ENCODE measurements at regions not wholly inside any gene's neighbourhood (a gene's known extent, or its start where the extent isn't known, plus 50 kb on each side); places are given as distances from the start of the nearest gene placed in this dataset.
A peak's percentile ranks its signal among the peaks of the same experiment; 100 is the strongest.

DNA sequence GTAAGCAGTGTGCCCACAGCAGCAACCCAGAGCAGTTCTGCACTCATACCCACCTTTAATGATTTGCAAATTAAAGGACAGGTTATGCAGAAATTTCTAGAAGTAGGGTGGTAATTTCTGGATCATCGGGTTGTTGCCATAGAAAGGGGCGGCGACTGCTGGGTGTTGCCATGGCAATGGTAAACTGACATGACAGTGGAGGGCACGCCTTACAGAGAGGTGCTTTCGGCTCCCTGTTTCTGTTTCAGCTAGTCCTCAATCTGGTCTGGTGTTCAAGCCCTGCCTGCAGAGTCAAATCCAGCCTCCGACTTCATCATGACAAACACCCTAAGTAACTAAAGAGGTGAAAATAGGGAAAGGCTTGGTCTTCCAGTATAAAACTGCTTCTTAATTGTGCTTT, 667.7 kb downstream of the SOCS6 start:
- no peak for ATAC-seq
- Histone ChIP-seq H3K4me1 (no peaks in the 10 kb centered on the region), H3K27ac (no peak overlapping the region), H3K36me3 (replicated peaks in 1 of 2; ENCODE audit: insufficient read depth in 1 of 2, low read depth in 2 of 2) (no peaks in the 10 kb centered on the region), H3K27me3 (no peaks in the 10 kb centered on the region), H3K9me3 (no peaks in the 10 kb centered on the region), H3K4me3 (no peak overlapping the region)
- 73 to 78% methylated on average over 6 of the region's 6 CpGs for WGBS, 2 donors
- TF ChIP-seq, protein P1, sequence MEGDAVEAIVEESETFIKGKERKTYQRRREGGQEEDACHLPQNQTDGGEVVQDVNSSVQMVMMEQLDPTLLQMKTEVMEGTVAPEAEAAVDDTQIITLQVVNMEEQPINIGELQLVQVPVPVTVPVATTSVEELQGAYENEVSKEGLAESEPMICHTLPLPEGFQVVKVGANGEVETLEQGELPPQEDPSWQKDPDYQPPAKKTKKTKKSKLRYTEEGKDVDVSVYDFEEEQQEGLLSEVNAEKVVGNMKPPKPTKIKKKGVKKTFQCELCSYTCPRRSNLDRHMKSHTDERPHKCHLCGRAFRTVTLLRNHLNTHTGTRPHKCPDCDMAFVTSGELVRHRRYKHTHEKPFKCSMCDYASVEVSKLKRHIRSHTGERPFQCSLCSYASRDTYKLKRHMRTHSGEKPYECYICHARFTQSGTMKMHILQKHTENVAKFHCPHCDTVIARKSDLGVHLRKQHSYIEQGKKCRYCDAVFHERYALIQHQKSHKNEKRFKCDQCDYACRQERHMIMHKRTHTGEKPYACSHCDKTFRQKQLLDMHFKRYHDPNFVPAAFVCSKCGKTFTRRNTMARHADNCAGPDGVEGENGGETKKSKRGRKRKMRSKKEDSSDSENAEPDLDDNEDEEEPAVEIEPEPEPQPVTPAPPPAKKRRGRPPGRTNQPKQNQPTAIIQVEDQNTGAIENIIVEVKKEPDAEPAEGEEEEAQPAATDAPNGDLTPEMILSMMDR (IDR thresholded peaks at IDR 0.05), result no peak
- no peak for TF ChIP-seq POLR2A (IDR thresholded peaks at IDR 0.05)
- intact Hi-C loops (cut with DNase I), result no loop called here
- no peak for DNase-seq

DNA sequence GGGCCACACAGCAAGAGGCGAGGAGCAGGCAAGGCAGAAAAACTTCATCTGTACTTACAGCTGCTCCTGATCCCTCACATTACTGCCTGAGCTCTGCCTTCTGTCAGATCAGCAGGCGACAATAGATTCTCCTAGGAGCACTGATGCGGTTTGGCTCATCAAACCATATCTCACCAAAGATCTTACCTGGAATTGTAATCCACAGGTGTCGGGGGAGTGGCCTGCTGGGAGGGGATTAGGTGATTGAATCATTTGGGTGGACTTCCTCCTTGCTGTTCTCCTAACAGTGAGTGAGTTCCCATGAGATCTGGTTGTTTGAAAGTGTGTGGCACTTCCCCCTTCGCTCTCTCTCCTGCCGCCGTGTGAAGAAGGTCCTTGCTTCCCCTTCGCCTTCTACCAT, 647.3 kb downstream of the SOCS6 start:
- WGBS, 2 donors, result 66 to 70% methylated on average over 6 to 8 of the region's 8 CpGs
- no peak overlapping the region for H3K27ac ChIP-seq
- no peaks in the 10 kb centered on the region for H3K4me1 ChIP-seq
- H3K4me3 ChIP-seq, result no peak overlapping the region
- no peaks in the 10 kb centered on the region for H3K27me3 ChIP-seq
- ATAC-seq, result no peak
- intact Hi-C loops (cut with DNase I), result loop anchor here (10.0 kb wide), 1 partner anchor 1609 kb away; the partner anchor contains the start of gene CBLN2
- no peak for TF ChIP-seq POLR2A (IDR thresholded peaks at IDR 0.05)
- TF ChIP-seq, protein P1 (IDR thresholded peaks at IDR 0.05), result no peak
- H3K36me3 ChIP-seq (replicated peaks in 1 of 2; ENCODE audit: insufficient read depth in 1 of 2, low read depth in 2 of 2), result no peaks in the 10 kb centered on the region
- no peaks in the 10 kb centered on the region for H3K9me3 ChIP-seq
- DNase-seq, result no peak

DNA sequence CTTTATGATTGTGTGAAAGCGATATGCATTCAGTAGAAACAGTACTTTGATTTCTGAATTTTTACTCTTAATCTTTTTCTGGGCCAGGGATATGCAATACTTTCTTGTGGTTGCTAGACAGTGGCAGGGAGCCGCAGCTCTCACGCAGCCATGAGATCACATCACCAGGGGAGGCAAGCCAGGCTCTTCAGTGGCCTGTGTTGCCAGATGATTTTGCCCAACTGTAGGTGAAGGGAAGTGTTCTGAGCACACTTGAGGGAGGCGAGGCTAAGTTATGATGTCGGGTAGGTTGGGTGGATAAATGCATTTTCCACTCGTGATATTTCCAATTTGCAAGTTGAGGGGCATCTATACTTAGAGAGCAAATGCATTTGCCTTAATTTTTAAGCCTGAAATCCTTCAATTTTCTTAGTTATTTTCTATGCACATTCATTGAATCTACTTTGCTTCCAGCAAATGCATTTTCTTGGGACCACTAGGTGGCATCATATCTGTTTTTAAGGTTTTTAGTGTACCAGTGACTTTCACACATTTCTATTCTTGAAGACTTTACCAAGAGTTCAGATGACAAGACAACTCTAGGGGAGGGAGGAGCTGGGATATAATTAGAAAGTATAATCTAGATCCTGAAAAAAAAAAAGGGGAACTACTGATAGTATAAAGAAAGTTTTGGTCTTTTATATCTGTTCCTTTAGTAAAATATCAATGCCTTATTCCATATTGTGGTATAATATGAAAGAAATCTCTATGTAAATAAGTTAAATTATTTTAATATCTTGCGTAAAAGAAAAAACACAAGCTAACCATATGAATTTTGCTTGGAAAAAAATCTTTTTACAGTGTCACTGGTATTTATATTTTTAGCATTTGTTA, 643.3 kb downstream of the SOCS6 start:
- DNase-seq, result no peak
- ATAC-seq, result no peak

DNA sequence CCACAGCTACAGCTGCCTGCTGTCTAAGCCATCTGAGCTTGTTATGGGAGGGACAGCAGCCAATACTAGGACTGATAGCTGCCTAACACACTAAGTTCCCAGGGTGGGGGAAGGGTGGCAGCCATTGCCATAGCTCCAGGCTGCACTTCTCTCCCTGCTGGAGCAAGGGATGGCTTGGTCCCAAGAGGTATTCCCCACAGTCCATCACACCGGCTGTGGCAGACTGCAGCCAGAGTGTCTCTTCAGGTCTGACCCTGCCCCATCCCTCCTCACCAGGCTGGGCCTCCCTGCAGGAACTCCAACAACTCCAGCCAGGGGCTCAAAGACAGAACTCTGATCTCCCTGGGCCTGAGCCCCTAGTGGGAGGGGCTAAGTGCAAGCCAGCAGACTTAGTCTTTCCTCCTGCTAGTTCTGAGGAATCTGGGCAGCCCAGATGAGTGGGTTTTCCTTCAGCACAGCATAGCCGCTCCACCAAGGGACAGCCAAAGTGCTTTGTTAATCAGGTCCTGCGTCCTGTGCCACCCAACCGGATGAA, 632.1 kb downstream of the SOCS6 start:
- ATAC-seq (no peak), DNase-seq (no peak)
- intact Hi-C loops (cut with DNase I), result no loop called here
- Histone ChIP-seq H3K4me3 (no peak overlapping the region), H3K4me1 (no peaks in the 10 kb centered on the region), H3K27ac (no peak overlapping the region), H3K9me3 (no peaks in the 10 kb centered on the region), H3K27me3 (no peaks in the 10 kb centered on the region), H3K36me3 (replicated peaks in 1 of 2; ENCODE audit: insufficient read depth in 1 of 2, low read depth in 2 of 2) (no peaks in the 10 kb centered on the region)
- 37 to 65% methylated on average over 2 to 4 of the region's 4 CpGs for WGBS, 2 donors
- no peak for TF ChIP-seq POLR2A (IDR thresholded peaks at IDR 0.05)
- TF ChIP-seq, protein P1 (IDR thresholded peaks at IDR 0.05), result no peak

More for the DNA sequence above, 643.3 kb downstream of the SOCS6 start:
- H3K27me3 ChIP-seq, result no peaks in the 10 kb centered on the region
- H3K27ac ChIP-seq, result no peak overlapping the region
- intact Hi-C loops (cut with DNase I), result loop anchor here (10.0 kb wide), 1 partner anchor 1613 kb away; the partner anchor contains the start of gene CBLN2
- no peaks in the 10 kb centered on the region for H3K36me3 ChIP-seq (replicated peaks in 1 of 2; ENCODE audit: insufficient read depth in 1 of 2, low read depth in 2 of 2)
- H3K4me3 ChIP-seq, result no peak overlapping the region
- 37 to 38% methylated on average over 7 of the region's 7 CpGs for WGBS, 2 donors
- H3K4me1 ChIP-seq, result no peaks in the 10 kb centered on the region
- no peaks in the 10 kb centered on the region for H3K9me3 ChIP-seq
- TF ChIP-seq, protein P1 (IDR thresholded peaks at IDR 0.05), result peak in 6 of 7 experiments; percentile 37 to 63 (median 47)
- no peak for TF ChIP-seq POLR2A (IDR thresholded peaks at IDR 0.05)
